HG03521 (cell line): ENCODE measurements at regions not wholly inside any gene's neighbourhood (a gene's known extent, or its start where the extent isn't known, plus 50 kb on each side); places are given as distances from the start of the nearest gene placed in this dataset.
"Not testable (repeated sequence)": the region's sequence is repeated elsewhere in the genome, so short reads cannot be mapped to it uniquely, and the experiment has no call there.

Experiments
- ATAC-seq: cut with Tn5 transposase; IDR thresholded peaks from one replicate; pipeline ENCODE4 v1.9.1; 2021; ENCODE audit warnings: mild to moderate bottlenecking, moderate library complexity; ENCODE audit not compliant: unreplicated experiment

DNA sequence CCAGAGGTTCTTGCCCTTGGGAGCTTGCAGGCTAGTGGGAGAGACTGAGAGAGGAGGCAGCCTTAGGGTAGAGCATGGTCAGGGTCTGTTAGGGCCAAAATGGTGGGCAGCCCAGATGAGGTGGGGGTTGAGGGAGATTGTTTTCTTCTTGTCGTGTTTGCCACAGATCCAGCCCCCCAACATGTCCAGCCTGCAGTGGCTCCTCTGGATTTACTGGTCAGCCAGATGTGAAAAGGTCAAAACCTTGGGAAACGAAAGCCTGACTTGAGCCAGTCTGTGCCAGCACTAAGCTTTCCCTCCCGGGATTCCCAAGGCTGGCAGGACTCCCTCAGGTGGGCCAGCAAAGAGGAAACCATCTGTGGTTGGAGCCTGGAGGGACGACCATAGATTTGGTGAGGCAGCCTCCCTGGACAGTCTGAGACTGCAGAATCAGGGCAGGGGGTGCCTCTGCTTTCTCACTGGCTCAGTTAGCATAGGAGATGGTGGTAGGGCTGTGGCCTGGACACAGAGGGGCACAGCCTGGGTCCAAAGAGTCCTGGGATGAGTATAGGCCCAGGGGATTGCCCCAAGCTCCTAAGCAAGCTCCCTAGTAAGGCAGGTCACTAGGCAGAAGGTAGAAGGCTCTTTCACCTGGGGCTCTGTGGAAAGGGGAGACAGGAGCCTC, 51.2 kb upstream of the PRR23C start:
- no peak for ATAC-seq

DNA sequence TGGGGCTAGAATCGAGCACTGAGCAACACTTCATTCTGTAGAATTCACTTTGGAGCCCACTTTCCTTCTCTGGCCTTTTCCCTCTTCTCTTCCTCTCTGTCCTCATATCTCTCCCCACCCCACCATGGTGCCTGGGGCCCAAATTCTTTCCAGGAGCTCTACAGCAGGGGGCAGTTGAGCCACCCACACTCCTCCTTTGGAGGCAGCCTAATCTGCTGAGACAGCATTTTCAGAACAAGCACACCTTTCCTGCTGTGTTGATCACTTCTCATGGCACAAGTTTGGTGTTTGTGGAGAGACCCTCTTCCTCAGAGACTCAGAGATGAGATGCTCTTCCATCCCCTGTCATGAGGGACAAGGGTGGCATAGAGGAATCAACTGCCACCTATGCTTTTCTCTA, 52.0 kb upstream of the PRR23C start:
- no peak for ATAC-seq

GRCh38 chr3:139098391-139098790, 53.7 kb upstream of the PRR23C start:
- no peak for ATAC-seq

GRCh38 chr3:139099968-139100817, 55.5 kb upstream of the PRR23C start:
- ATAC-seq: no peak

DNA sequence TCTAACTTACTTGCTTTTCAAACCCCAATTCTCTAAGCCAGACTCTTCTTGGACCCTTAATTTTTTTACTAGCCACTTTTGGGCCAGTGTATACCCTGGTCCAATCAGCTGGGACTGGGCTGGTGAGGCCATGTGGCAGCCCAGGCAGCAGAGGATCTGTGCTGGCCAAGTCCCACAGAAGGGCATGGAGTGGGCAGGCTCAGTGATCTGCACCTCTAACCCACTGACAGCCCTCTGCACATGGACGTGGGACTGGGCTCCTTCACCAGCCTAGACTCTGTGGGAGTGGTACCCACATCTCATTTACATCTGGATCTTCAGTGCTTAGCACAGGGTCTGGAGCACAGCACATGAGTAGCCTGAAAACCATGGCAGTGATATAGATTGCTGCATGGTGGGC, 56.1 kb upstream of the PRR23C start:
- ATAC-seq: no peak

GRCh38 chr3:139101396-139101795, 56.7 kb upstream of the PRR23C start:
- ATAC-seq: no peak

DNA sequence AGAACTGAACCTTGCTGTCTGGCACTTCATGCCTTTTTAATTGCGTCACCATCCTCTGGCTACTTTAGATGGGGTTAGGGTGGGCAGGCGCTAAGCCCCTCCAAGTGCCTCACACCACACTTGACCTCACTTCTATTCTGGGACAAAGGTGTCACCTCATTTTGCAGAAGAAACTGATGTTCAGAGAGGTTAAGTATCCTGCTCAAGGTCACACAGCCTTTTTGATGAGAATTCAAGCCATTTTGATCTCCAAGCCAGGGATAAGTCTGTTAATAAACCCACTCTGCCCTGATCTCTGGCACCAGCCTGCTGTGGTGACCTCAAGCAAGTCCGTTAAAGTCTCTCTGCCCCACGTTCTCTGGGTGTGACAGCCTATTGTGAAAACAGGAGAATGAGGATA, 58.8 kb upstream of the PRR23C start:
- no peak for ATAC-seq

- ATAC-seq: no peak
Measured at GRCh38 chr3:139104062-139104461, 59.4 kb upstream of the PRR23C start.

- no peak for ATAC-seq
Measured at GRCh38 chr3:139105154-139105702, 60.5 kb upstream of the PRR23C start.

GRCh38 chr3:139106013-139106932, 61.6 kb upstream of the PRR23C start:
- ATAC-seq: no peak

- ATAC-seq: no peak
Measured at GRCh38 chr3:139107424-139108252, 62.9 kb upstream of the PRR23C start.

DNA sequence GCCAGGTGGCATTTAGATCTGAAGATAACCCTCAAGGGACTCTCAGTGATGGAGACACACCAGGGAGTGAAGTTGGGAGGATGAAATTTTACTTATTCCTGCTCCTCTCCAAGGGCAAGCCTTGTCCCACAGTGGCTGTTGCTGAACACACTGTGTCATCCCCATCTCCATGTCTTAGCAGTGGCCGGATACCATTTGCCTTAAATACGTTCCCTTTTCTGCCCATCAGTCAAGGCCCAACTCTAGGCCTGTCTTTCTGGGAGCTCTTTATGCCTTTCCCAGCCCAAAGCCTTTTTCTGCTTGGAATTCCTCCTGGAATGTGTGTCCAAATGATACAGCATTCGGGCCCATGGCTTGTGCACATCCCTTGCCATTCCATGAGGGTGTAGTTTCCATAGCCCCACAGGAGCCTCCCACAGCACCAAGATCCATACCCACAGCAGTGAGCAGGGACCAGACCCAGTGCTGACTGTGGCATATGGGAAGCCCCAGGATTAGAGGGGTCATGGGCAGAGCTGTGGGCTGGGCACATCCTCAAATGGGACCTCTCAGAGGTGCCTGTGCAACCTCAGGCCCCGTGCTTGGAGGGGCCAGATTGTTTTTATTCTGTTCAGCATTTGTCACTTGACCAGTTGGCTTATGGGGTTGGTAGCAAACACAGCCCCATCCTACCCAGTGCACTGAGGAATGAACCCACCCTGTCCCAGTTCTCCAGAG, 63.7 kb upstream of the PRR23C start:
- no peak for ATAC-seq

DNA sequence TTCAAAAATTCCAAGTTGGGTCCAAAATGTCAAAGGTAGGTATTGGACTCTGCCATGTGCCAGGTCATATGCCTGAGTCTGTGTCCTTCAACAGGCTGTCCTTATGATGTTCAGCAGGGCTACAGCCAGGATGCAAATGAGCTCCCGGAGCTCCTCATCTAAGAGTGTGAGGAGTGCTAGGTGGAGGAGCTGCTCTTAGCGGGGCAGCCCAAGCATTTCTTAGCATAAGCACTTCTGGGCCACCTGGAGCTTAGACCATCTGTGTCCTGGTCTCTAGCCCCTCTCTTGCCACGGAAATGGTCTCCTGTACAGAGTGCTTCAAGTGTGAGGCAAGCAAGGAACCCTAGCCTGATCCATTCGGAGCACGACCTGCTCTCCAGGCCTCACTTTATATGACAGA, 64.6 kb upstream of the PRR23C start:
- no peak for ATAC-seq

DNA sequence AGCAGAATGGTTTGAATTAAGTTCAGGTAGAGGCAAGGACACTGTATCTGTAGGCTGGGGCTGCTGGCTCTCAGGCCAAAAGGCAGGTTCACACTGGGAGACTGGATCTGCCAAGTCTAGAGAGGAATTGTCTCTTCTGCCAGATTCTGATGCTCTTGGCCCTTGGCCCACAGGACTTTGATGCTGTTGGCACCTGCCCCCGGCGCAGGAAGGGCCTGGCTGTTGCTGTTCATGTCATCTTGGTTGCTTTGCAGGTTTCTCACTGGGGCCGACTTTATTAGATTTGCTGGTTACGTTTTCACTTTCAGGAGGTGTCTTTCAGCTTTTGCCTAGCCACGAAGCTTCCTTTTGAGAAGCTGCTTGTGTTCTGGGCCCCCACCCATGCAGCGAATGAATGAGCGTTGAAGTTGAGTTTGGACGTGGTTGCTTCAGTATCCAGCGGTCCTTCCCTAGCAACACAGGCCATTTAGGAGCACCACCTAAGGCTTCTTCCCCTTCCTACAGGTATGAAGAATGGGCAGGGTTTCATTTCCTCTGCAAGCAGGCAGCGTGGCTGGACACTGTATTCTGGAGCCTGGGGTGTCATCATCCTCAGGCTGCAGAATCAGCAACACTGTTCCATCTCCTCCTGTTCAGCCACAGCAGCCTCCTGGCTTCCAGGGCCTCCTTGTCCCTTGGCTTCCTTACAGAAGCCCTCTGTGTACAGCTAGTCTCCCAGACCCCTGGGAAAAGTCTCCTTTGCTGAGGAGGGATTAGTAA, 65.6 kb upstream of the PRR23C start:
- no peak for ATAC-seq

GRCh38 chr3:139110929-139111328, 66.2 kb upstream of the PRR23C start:
- ATAC-seq: not testable (repeated sequence)

DNA sequence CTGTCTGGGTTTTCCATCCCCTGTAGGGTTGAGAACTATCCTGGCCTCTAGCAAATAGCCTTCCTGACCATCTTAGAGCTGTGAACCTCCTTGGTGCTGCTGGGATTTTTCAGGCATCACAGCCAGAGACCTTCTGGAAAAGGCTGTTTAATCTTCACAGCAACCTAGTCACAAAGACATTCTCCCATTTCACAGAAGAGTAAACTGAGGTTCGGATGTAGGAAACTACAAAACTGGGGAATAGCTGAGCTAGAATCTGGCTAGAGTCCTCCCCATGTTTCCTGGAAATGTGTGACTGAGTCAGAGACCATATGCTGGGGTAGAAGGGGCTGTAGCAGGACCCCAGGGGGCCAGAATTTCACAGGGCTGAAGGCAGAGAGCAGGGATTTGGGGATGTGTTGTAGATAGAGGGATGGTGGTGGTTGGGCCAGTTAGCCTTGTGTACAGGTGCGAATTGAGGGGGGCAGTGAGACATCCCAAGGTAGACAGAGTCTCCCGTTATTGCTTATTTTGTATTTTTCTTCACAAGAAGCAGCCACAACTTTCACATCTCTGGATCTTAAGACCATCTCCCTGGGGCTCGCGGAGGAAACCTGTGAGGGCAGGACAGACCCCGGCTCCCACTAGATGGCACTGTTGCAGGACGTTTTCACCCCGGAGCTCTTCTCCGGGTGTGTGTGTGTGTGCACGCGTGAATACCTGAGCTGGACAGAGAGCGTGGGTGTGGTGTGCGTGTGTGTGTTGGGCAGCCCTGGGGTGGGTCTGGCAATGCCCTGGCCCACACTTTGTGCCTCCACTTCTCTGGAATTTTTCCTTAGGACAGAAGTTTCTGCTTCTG, 66.9 kb upstream of the PRR23C start:
- peak; percentile 52 for ATAC-seq

DNA sequence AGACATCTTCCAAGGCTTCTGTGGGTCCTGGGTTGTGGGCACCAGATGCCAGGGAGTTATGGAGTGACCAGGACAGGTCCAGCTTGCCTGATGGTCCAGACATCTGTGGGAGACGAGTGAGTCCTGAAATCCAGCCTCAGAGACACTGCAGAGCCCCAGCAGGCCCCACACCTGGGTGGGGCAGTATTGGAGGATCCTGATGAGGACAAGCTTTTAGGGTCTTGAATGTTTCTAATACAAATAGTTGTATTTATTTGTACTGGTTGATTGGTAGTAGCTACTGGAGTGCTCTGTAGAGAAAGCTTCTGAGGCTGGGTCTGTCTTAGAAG, 67.5 kb upstream of the PRR23C start:
- ATAC-seq: no peak
